ENCODE measurements at regions not wholly inside any gene's neighbourhood (a gene's known extent, or its start where the extent isn't known, plus 50 kb on each side); places are given as distances from the start of the nearest gene placed in this dataset.
"Not testable (repeated sequence)": the region's sequence is repeated elsewhere in the genome, so short reads cannot be mapped to it uniquely, and the experiment has no call there.

- TF ChIP-seq, protein P1, sequence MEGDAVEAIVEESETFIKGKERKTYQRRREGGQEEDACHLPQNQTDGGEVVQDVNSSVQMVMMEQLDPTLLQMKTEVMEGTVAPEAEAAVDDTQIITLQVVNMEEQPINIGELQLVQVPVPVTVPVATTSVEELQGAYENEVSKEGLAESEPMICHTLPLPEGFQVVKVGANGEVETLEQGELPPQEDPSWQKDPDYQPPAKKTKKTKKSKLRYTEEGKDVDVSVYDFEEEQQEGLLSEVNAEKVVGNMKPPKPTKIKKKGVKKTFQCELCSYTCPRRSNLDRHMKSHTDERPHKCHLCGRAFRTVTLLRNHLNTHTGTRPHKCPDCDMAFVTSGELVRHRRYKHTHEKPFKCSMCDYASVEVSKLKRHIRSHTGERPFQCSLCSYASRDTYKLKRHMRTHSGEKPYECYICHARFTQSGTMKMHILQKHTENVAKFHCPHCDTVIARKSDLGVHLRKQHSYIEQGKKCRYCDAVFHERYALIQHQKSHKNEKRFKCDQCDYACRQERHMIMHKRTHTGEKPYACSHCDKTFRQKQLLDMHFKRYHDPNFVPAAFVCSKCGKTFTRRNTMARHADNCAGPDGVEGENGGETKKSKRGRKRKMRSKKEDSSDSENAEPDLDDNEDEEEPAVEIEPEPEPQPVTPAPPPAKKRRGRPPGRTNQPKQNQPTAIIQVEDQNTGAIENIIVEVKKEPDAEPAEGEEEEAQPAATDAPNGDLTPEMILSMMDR (IDR thresholded peaks at IDR 0.05; ENCODE audit: low read depth, low read length, missing control alignments): no peak
- no peak for DNase-seq (ENCODE audit: low read depth)
- H3K4me3 ChIP-seq (ENCODE audit: low read depth, low read length): no peak overlapping the region
Measured at GRCh38 chr3:126287536-126288241, 69.5 kb downstream of the KLF15 start.

DNA sequence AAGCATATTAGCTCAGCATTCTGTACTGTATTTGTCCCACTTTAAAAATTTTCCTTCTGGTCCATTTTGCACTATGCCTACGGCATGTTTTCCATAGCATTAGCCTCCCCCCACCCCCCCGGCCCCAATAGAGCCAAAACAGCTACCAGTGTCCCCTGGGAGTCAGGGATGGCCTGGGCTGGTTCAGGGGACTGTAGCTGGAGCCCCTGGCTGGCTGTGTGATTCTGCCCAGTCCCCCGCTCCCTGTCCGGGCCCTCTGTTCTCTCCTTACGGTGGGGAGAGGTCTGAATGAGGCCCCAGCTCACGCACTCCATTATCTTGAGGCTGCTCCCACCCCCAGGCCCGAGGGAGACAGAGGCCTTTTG, 70.1 kb downstream of the KLF15 start:
- TF ChIP-seq, protein P1 (IDR thresholded peaks at IDR 0.05; ENCODE audit: low read depth, low read length, missing control alignments): no peak
- no peak overlapping the region for H3K4me3 ChIP-seq (ENCODE audit: low read depth, low read length)
- no peak for DNase-seq (ENCODE audit: low read depth)

DNA sequence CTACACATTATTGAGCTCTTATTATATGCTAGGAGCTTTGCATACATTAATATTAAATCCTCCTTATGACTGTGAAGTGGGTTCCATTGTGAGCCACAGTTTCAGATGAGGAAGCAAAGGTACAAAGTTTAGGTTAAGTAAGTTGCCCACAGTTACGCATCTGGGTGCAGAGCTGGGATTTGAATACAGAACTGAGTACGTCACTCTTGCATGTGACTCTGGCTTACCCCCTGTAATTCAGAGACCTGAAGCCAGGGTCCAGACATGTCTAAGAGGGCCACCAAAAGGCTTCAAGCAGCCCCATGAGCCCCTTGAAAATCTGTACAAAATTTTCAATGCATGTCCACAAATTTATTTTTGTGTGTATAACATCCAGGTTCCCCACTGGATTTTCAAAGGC, 71.8 kb downstream of the KLF15 start:
- H3K4me3 ChIP-seq (ENCODE audit: low read depth, low read length): no peak overlapping the region
- DNase-seq (ENCODE audit: low read depth): no peak
- TF ChIP-seq, protein P1 (IDR thresholded peaks at IDR 0.05; ENCODE audit: low read depth, low read length, missing control alignments): no peak

DNA sequence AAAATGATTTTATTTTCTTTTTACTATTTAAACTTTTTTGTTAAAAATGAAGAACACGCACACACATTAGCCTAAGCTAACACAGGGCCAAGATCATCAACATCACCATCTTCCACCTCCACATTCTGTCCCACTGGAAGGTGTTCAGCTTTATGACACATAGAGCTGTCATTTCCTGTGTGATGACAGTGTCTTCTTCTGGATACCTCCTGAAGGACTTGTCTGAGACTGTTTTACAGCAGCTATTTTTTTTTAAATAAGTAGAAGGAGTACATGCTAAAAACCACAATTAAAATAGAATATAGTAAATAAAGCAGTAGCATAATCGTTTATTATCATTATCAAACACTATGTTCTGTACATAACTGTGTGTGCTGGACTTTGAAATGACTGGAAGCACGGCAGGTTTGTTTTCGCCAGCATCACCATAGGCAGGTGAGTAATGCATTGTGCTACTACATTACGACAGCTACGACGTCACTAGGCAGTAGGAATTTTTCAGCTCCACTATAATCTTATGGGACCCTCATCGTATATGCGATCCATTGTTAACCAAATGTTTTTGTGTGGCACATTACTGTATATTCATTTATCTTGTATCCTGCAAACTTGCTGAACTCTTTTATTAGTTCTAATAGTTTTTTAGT, 72.8 kb downstream of the KLF15 start:
- no peak for DNase-seq (ENCODE audit: low read depth)
- no peak overlapping the region for H3K4me3 ChIP-seq (ENCODE audit: low read depth, low read length)
- TF ChIP-seq, protein P1 (IDR thresholded peaks at IDR 0.05; ENCODE audit: low read depth, low read length, missing control alignments): no peak

DNA sequence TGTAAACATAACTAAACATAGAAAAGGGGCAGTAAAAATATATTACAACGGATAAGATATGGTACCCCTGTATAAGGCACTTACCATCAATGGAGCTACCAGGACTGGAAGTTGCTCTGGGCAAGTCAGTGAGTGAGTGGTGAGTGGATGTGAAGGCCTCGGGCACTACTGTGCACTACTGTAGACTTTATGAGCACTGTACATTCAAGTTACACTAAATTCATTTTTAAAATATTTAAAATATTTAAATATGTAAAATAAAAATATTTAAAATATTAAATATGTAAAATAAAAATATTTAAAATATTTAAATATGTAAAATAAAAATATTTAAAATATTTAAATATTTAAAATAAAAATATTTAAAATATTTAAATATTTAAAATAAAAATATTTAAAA, 73.6 kb downstream of the KLF15 start:
- DNase-seq (ENCODE audit: low read depth): not testable (repeated sequence)

DNA sequence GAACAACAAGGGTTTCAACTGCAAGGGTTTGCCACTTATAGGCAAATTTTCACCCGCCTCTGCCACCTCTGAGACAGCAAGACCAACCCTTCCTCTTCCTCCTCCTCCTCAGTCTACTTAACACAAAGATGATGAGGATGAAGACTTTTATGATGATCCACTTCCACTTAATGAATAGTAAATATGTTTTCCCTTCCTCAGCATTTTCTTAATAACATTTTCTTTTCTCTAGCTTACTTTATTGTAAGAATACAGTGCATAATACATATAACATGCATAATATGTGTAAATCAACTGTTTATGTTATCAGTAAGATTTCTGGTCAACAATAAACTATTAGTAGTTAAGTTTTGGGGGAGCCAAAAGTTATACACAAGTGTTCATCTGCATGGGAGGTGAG, 77.4 kb downstream of the KLF15 start:
- no peak overlapping the region for H3K4me3 ChIP-seq (ENCODE audit: low read depth, low read length)
- TF ChIP-seq, protein P1 (IDR thresholded peaks at IDR 0.05; ENCODE audit: low read depth, low read length, missing control alignments): no peak
- DNase-seq (ENCODE audit: low read depth): no peak

More for the DNA sequence above, 73.6 kb downstream of the KLF15 start:
- H3K4me3 ChIP-seq (ENCODE audit: low read depth, low read length): not testable (repeated sequence)

GRCh38 chr3:126277629-126278378, 79.4 kb downstream of the KLF15 start:
- TF ChIP-seq, protein P1 (IDR thresholded peaks at IDR 0.05; ENCODE audit: low read depth, low read length, missing control alignments): no peak

More at GRCh38 chr3:126277629-126278378, 79.4 kb downstream of the KLF15 start:
- no peak overlapping the region for H3K4me3 ChIP-seq (ENCODE audit: low read depth, low read length)
- DNase-seq (ENCODE audit: low read depth): no peak

Data from GM12864 (cell line).